ENCODE measurements at regions not wholly inside any gene's neighbourhood (a gene's known extent, or its start where the extent isn't known, plus 50 kb on each side); places are given as distances from the start of the nearest gene placed in this dataset.
"Not testable (repeated sequence)": the region's sequence is repeated elsewhere in the genome, so short reads cannot be mapped to it uniquely, and the experiment has no call there.

DNA sequence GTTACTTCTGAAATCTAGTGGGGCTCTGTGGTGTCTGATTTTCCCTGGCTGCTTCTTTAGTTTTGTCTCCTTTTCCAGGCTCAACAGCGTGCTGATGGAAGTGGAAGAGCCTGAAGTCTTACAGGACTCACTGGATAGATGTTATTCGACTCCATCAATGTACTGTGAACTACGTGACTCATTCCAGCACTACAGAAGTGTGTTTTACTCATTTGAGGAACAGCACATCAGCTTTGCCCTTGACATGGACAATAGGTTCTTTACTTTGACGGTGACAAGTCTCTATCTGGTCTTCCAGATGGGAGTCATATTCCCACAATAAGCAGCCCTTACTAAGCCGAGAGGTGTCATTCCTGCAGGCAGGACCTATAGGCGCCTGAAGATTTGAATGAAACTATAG lies 51.1 kb downstream of the NBPF8 start:
- DNase-seq = not testable (repeated sequence)

DNA sequence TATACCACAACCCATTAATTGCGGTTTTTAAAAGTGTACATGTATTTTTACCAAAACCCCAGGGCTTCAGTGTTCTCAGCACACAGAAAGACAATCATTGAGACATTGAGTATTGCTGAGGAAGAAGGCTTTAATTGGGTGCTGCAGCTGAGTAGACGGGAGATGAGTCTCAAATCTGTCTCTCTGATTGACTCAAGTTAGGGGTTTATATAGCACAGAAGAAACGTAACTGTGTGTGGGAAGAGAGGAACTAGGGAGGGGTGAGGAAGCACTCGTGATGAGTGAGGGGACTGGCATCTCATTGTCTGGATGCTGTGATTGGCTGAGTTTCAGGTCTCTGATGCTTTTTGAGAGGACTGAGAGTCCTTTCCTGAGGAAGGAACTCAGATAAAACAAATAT lies 62.8 kb downstream of the NBPF8 start:
- DNase-seq = not testable (repeated sequence)

DNA sequence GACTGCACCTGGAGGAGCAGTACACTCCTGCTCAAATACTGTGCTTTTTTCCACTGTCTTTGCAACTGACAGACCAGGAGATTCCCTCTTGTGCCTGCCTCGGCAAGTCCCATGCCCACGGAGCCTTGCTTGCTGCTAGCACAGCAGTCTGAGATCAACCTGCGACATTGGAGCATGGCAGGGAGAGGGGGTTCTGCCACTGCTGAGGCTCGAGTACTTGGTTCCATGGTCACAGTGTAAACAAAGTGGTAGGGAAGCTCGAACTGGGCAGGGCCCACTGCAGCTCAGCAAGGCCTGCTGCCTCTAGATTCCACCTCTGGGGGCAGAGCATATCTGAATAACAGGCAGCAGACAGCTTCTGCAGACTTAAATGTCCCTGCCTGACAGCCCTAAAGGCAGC lies 63.6 kb downstream of the NBPF8 start:
- not testable (repeated sequence) for DNase-seq

DNA sequence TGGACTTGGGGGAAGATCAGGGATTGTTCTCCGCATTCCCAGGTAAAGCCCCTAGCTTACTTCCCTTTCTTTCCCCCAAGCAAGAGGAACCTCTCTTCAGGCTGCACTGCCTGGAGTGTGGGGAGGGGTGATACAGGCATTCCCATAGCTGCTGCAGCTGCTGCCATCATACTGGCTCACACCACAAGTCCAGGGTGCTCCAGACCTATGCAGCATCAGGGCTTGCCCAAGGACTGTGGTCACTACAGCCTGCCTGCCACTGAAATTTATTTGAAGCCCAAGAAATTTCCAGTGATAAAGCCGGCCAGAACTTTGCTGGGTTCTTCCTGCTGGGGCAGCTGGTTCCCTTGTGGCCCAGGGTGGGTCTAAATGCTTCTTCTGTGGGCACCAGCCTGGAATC lies 72.7 kb downstream of the NBPF8 start:
- not testable (repeated sequence) for DNase-seq

DNA sequence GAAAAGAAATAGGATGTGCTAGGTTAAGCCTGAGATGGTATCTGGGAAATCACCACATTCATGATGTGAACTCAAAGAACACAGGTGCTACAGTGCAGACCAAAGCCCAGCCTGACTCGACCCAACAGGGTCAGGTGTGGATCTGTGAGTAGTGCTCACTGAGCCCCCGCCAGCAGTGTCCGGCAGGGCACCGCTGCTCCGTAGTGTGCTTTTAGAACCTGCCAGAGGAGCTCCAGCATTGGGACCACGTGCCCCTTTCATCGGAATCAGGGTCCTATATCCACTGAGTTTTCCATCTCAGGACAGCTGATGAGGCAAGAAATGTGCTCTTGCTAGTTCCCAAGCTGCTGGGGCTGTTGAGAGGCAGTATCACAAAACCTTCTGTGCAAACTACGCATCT lies 74.4 kb downstream of the NBPF8 start:
- DNase-seq = not testable (repeated sequence)

DNA sequence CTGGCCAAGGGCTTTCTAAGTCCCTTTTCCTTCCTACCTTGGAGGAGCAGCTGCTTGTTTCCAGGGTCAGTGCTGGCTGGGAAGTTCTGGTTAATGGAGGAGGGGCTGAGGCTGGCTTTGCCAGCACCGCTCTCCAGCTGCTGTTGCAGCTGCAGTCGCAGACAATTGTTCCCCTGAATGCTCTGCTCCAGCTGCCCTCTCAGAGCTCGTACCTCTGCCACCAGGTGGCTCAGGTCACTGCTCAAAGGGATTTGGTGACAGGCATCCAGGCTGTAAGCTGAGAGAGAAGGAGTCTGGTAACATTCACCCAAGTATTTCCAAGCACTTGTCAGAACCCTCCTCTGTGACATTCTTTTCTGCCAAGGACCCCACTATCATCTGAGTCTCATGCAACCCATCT lies 82.3 kb downstream of the NBPF8 start:
- not testable (repeated sequence) for DNase-seq

DNA sequence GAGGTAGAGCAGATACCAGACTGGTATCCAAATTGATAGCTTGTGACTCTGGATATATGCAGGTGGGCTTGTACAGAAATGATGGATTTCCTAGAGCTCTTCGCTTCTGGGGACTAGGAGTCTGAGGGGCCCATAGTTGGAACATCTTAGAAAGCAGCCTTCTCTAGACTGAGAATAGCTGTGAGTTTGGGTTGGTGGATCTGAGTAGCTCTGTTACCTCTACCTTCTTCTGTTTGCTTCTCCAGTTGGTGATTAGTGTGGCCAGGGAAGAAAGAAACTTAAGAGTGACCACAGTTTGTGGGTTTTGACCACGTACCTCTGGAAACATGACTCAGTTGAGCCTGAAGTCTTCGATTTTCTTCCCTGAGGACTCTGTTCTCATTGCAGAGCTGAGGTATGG lies 88.4 kb downstream of the NBPF8 start:
- DNase-seq = not testable (repeated sequence)

DNA sequence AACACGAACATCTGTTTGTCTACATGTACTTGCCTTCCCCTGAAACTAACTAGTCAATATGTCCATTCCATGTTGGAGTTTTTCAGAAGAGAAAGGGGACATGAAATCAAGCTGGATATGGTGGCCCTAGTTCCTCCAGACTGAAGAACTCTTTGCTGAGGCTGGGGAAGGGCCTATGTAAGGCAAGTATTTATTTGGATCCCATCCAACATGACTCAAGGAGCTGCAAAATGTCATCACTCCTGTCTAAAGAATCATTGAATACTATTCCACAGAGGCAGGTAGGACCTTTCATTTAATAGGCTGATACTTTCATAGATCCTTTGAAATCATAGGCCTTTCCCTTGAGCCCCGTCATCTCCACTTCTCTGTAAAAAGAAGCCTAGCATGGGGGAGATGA lies 91.5 kb downstream of the NBPF8 start:
- DNase-seq = not testable (repeated sequence)

DNA sequence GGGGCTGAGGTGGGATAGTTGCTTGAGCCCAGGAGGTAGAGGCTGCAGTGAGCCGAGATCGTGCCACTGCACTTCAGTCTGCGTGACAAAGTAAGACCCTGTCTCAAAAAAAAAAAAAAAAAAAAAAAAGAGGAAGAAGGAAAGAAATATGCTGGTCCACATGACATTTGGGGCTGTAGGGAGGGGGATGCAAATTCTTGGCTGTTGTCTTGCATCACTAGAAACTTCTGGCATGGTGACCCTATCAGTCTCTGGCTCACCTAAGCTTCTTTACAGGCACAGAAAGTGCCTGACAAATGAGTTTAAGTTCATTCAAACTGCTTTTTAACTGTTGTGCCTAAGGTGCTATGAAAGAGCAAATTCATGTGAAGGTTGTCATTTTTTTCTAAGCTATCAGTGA lies 93.5 kb downstream of the NBPF8 start:
- DNase-seq = not testable (repeated sequence)

DNA sequence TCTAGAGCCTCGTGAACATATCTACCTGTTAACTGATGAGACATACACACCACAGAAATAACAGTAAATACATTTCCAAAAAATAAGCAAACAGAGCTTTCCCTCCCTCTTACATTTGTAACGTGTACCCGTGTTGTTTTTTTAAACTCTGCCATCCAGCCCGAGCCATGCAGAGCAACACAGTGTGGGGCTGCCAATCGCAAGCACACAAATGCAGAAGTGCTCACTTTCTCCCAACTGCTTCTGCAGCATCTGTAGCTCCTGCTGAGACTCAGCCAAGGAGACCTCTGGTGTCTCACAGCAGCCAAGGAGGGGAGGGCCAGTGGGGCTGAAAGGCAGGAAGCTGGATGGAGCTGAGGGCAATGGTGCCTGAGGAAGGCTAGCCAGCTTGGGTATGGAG lies 94.4 kb downstream of the NBPF8 start:
- not testable (repeated sequence) for DNase-seq

DNA sequence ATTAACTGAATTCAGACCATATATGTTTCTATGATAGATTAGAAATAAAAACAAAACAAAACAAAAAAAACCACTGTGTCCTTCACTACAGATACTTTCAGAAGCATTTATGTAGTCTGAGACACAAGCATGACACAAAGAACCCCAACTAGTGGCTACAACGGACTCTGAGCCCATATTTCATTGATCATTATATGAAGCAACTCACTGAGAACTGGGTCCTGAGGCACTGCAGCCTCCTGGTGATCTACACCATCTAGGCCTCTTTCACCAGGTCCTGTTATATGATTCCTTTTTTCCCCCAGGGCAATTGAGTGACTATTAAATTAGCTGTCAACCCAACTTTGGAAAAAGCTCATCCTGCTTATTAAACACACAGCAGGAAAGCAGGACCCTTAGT lies 98.3 kb downstream of the NBPF8 start:
- not testable (repeated sequence) for DNase-seq

DNA sequence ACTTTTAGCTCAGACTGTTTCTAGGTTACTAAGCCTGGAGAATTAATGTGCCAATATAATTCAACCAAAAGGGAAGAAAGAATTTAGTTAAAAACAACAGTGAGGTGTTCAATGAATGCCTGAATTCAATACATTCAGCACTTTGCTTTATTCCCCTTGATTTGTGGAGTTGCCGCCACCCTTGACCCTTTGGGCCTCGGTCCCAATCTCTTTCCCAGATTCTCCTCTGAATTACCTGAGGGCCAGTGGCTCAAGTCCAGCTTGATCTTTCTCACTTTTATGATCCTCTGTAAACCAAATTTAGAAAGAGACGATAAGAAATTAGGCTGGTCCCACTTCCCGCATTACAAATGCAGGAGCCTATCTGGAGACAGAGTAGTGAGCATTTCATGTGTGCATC lies 98.7 kb downstream of the NBPF8 start:
- not testable (repeated sequence) for DNase-seq

DNA sequence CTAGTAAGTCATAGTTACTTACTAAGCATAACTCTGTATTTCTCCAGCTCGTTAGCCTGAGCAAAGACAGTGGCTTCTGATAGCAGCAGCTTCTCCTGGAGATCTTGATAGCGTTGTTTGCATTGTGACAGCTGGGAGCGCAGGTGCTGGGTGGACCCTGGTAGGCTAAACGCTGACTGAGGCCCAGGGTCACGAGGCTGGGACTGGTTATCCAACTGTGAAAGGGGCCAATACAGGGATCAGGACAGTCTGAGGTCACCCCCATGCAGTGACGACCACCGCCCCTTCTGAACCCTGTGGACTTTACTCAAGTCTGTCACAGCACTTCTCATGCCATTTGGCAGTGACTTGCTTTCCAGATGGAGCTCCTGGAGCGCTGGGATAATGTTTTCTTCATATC lies 104.4 kb downstream of the NBPF8 start:
- not testable (repeated sequence) for DNase-seq

DNA sequence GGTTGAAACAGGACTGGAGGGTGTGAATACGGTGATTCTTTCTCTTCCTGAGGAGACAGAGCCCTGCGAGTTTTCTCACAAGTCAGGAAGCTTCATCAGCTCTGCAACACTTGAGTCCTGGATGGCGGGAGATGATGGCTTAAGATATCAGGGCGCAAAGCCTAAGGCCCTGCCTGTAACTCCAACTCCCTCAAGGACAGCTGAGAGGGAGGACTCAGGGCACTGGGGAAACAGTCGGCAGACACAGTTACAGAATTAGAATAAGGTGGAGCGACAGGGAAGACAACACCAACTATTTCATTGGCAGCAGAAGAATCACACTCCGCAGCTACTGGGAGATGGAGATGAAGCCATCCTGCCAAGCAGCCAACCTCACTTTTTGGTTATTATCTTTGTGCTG lies 109.6 kb downstream of the NBPF8 start:
- DNase-seq = not testable (repeated sequence)

DNA sequence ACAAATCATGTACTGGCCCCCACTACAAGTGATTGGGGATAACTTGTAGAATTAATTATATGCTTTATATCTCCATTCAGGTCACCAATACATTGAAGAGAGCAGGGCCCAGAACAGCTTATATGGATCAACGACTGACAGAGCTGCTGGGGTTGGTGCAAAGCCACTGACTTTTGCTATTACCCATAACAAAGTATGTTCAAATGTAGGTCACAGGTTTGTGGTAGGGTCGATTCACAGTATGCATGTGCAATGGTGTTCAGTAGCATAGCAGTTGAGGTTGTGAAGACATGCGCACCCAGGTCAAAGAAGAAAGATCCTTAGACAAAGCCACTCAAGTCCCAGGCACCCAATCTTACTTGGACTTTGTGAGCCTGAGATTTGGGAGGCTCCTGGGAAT lies 110.6 kb downstream of the NBPF8 start:
- DNase-seq = not testable (repeated sequence)

DNA sequence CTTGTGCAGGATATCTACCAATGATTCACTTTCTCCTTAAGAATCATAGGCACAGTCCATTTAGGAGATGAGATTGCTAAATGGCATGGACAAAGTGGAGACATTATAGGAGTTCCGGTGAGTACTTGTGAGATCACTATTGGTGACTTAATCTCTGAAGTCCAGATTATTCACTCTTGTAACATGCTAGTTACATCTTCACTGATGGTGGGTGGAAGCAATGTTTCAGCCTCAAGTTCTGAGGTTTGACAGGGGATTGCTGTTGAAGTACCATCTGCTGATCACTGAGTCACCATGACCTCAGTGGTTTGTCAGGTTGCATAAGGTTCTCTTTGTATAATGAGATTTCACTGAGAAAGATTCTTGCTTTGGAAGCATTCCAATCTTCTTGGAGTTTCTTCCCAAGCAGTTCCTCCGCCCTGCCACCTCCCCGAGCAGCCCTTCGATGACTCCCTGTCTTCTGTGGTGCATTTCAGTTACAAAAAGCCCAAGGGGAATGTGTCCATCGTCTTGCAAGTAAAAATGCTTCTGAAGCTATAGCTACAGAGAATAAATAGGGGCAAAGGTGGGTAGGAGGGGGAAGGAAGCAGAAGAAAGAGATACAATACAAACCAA lies 114.7 kb downstream of the NBPF8 start:
- DNase-seq = not testable (repeated sequence)

DNA sequence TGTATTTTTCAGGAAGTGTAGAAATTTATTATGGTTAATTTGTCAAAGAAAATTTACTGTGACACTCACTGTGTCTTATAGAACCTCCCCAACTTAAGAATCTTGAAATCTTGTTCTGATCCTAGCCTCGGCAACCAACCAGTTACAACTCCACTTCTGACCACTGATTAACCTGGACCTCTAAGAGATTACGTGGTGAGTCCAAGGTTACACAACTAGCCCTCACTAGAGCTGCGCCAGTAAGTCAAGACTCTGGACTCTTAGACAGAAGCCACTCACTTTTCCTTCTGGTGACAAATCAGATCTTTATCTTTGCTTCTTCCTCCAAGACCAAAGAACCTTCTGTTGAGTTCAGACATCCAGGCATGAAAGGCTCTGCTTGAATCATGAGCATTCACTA lies 116.6 kb downstream of the NBPF8 start:
- not testable (repeated sequence) for DNase-seq

DNA sequence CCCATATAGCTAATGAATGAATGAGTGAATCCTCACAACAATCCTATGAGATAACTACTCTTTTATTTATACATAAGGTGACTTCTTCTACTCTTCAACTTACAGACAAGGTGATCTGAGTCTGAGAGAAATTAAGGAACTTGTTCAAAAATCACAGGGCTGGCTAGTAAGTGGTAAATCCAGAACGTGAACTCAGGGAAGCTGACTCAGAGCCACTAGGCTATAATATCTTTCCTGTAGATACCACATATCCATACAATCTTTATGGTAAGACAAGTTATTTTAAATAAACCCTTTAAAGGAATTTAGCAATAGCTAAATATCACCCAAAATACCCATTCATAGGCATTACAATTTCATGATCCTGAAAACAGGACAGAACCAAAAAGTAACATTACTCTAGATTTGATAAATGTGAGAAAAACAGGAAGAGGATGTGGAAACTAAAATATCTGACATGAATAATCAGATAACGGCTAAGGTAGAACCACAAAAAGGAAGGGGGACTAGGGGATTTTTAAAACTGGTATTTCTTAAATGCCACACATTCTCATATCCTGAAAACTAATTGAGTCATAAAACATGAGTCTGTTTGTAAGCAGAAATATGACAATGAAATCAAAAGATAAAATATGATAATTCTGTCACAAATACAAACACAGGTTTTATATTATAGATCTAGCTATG lies 119.7 kb downstream of the NBPF8 start:
- DNase-seq = not testable (repeated sequence)

DNA sequence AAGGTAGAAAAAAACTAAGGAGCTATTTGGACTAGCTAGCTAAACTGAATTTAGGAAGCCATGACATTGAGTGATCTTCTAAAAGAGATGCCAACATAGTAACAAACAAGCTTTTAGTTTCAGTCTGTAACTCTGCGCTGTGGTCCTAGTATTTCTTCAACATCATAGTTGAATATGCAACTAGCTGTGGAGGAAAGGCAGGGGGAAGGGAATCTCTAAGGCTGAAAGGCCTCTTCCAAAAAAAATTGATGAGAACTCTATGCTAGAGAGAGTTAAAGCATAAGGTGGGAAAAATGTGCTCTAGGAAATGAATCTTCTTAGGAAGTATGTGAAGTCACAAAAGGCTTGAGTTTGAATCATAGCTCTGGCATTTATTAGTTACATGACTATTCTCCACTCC lies 120.2 kb downstream of the NBPF8 start:
- not testable (repeated sequence) for DNase-seq

DNA sequence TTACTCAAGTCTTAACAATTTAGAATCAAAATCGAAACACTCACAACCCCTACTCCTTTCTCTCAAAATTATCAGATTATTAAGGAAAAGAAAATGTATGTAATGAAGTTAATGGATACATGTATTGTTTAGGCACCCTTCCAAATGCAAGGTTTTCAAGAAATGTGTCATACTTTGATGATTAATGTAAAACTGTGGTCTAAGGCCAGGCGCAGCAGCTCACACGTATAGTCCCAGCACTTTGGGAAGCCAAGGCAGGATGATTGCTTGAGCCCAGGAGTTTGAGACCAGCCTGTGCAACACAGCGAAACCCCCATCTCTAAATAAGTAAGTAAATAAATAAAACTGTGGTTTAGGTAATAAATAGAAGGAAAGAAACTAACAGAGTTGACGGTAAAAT lies 126.6 kb downstream of the NBPF8 start:
- DNase-seq = not testable (repeated sequence)

DNA sequence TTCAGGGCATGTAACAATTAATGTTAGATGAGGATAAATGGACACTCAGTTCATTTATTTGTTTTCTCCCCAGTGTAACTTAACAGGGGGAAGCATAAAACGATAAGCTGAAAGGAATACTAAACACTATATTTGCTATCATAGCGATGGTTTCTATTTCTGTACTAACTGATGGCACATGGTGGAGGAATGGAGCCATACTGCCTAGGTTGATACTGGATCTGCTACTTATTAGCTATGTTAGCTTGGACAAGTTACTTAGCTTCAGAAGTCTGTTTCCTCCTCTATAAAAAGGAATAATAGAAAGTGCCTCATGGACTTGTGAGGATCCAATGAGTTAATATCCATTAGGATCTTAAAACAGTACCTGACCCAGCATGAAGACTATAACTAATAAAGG lies 127.5 kb downstream of the NBPF8 start:
- DNase-seq = not testable (repeated sequence)

DNA sequence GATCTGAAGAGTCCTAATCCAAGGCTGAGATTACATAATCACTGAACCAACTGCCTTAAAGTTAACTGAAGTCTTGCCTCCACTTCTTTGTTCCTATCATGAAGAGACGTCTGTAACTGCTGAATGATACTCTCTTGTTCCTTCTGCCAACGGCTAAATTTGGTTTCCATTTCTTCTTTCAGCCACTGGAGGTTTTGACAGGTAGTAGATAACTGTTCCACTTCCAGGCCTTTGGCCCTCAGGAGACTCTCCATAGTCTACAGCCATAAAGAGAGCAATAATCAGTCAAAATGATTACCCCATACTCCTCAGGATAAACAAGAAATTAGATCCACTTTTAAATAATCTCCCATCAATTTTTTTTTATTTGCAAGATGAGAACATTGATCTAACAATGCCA lies 128.1 kb downstream of the NBPF8 start:
- not testable (repeated sequence) for DNase-seq

DNA sequence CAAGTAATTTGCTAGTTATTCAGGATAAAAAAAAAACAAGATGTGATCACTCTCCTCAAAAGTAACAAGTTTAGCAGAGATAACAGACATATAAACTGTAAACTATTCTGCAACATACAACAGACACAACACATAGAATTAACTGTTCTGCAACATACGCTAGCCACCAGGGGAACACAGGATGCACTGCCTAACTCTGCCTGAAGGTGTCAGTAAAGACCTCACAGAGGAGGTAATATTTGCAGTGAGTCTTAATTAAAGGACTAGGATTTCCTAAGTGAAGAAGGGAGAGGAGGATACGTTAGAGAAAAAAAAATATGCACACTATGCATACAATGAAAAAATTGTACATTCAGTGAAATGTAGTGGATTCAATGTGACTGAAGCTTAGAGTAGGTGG lies 129.6 kb downstream of the NBPF8 start:
- DNase-seq = not testable (repeated sequence)

DNA sequence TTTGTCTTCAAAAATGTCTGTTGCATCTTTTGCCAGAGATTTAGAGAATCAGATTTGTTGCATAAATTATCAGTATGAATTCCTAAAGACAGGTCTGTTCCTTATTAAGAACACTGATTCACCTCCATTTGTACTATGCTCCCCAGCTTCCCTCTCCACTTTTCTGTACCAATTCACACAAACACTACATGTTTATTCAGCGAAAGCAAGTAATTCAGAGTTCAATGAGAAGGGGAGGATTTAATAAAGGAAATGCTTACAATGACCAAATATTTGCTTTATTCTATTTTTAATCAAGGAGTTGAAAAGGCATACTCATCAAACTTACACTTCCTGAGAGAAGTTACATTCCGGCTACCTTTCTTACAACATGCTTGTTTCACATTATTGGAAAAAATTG lies 135.5 kb downstream of the NBPF8 start:
- not testable (repeated sequence) for DNase-seq

DNA sequence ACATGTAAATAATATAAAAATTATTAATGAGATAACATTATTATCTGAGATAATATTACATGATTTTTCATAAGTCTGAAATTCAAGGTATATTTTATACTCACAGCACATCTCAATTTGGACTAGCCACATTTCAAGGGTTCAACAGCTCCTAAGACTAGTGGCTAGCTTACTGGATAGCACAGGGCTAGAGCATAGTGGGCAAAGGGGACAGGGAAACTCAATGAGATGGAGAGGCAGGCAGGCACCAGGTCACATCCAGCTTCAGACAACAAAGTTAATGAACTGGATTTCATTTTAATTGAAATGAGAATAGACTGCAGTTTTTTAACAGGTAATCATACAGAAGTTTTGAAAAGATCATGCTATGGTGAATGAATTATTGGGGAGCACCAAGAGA lies 137.4 kb downstream of the NBPF8 start:
- not testable (repeated sequence) for DNase-seq
